ENCODE measurements at regions not wholly inside any gene's neighbourhood (a gene's known extent, or its start where the extent isn't known, plus 50 kb on each side); places are given as distances from the start of the nearest gene placed in this dataset.
"Not testable (repeated sequence)": the region's sequence is repeated elsewhere in the genome, so short reads cannot be mapped to it uniquely, and the experiment has no call there.

GRCh38 chr3:184500344-184500923, 61.2 kb upstream of the EPHB3 start:
- TF ChIP-seq, protein P1, sequence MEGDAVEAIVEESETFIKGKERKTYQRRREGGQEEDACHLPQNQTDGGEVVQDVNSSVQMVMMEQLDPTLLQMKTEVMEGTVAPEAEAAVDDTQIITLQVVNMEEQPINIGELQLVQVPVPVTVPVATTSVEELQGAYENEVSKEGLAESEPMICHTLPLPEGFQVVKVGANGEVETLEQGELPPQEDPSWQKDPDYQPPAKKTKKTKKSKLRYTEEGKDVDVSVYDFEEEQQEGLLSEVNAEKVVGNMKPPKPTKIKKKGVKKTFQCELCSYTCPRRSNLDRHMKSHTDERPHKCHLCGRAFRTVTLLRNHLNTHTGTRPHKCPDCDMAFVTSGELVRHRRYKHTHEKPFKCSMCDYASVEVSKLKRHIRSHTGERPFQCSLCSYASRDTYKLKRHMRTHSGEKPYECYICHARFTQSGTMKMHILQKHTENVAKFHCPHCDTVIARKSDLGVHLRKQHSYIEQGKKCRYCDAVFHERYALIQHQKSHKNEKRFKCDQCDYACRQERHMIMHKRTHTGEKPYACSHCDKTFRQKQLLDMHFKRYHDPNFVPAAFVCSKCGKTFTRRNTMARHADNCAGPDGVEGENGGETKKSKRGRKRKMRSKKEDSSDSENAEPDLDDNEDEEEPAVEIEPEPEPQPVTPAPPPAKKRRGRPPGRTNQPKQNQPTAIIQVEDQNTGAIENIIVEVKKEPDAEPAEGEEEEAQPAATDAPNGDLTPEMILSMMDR (IDR thresholded peaks at IDR 0.05; ENCODE audit: insufficient read depth, low read length, missing control alignments) = no peak
- ChIA-PET POLR2A (no interaction called here), CTCF (interaction anchor here (0.7 to 2.7 kb wide), 3 partner anchors 13 to 130 kb away, joined by 3 to 30 read pairs (median 5); no protein-coding TSS in a partner anchor)

GRCh38 chr3:184502123-184502667, 59.4 kb upstream of the EPHB3 start:
- no peak for DNase-seq (ENCODE audit: low read depth, low spot score)
- ChIA-PET POLR2A (no interaction called here), CTCF (interaction anchor here (5.0 kb wide), 1 partner anchor 12 kb away, joined by 43 read pairs; no protein-coding TSS in a partner anchor)
- TF ChIP-seq, protein P1 (IDR thresholded peaks at IDR 0.05; ENCODE audit: insufficient read depth, low read length, missing control alignments) = no peak
- H3K4me3 ChIP-seq (ENCODE audit: low read depth, low read length) = no peak overlapping the region

More at GRCh38 chr3:184500344-184500923, 61.2 kb upstream of the EPHB3 start:
- no peak overlapping the region for H3K4me3 ChIP-seq (ENCODE audit: low read depth, low read length)
- no peak for DNase-seq (ENCODE audit: low read depth, low spot score)

DNA sequence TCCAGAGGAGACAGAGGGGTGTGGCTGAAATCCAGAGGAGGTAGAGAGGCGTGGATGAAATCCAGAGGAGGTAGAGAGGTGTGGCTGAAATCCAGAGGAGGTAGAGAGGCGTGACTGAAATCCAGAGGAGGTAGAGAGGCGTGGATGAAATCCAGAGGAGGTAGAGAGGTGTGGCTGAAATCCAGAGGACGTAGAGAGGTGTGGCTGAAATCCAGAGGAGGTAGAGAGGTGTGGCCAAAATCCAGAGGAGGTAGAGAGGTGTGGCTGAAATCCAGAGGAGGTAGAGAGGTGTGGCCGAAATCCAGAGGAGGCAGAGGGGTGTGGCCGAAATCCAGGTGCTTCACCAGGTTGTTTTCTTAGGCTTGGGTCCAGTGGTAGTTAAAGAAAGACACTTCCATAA, 58.7 kb upstream of the EPHB3 start:
- DNase-seq (ENCODE audit: low read depth, low spot score); H3K4me3 ChIP-seq (ENCODE audit: low read depth, low read length); POLR2A ChIA-PET: not testable (repeated sequence)
- CTCF ChIA-PET = interaction anchor here (5.0 to 16.2 kb wide), 2 partner anchors 11 to 132 kb away, joined by 43 to 359 read pairs; no protein-coding TSS in a partner anchor

DNA sequence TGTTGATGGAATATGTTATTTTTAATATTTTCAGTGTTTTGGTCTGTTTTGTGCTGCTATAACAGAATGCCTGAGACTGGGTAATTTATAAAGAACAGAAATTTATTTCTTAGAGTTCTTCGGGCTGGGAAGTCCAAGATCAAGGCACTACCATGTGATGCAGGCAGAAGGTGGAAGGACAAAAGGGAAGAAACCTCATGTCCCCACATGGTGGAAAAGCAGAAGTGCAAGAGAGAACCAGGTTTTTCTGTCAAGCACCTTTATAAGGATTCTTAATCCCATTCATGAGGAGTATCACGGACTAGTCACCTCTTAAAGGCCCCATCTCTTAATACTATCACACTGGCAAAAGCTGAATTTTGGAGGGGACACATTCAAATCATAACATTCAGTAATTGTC, 57.9 kb upstream of the EPHB3 start:
- POLR2A ChIA-PET = no interaction called here
- CTCF ChIA-PET = interaction anchor here (1.6 to 16.2 kb wide), 3 partner anchors 11 to 133 kb away, joined by 3 to 359 read pairs (median 43); no protein-coding TSS in a partner anchor
- DNase-seq (ENCODE audit: low read depth, low spot score) = no peak

GRCh38 chr3:184505076-184505878, 56.3 kb upstream of the EPHB3 start:
- ChIA-PET CTCF (interaction anchor here (0.8 to 16.2 kb wide), 7 partner anchors 9 to 134 kb away, joined by 3 to 359 read pairs (median 3); no protein-coding TSS in a partner anchor), POLR2A (no interaction called here)
- H3K4me3 ChIP-seq (ENCODE audit: low read depth, low read length) = no peak overlapping the region
- DNase-seq (ENCODE audit: low read depth, low spot score) = no peak
- TF ChIP-seq, protein P1 (IDR thresholded peaks at IDR 0.05; ENCODE audit: insufficient read depth, low read length, missing control alignments) = no peak

More for the DNA sequence above, 57.9 kb upstream of the EPHB3 start:
- no peak overlapping the region for H3K4me3 ChIP-seq (ENCODE audit: low read depth, low read length)
- TF ChIP-seq, protein P1 (IDR thresholded peaks at IDR 0.05; ENCODE audit: insufficient read depth, low read length, missing control alignments) = no peak

- CTCF ChIA-PET = interaction anchor here (0.8 to 16.2 kb wide), 4 partner anchors 8 to 153 kb away, joined by 3 to 359 read pairs (median 23); no protein-coding TSS in a partner anchor
- no peak overlapping the region for H3K4me3 ChIP-seq (ENCODE audit: low read depth, low read length)
- TF ChIP-seq, protein P1 (IDR thresholded peaks at IDR 0.05; ENCODE audit: insufficient read depth, low read length, missing control alignments) = no peak
- POLR2A ChIA-PET = no interaction called here
- DNase-seq (ENCODE audit: low read depth, low spot score) = no peak
Measured at GRCh38 chr3:184506561-184506991, 55.0 kb upstream of the EPHB3 start.
